NAMALWA (cell line): ENCODE measurements at regions not wholly inside any gene's neighbourhood (a gene's known extent, or its start where the extent isn't known, plus 50 kb on each side); places are given as distances from the start of the nearest gene placed in this dataset.
A peak's percentile ranks its signal among the peaks of the same experiment; 100 is the strongest.
"Not testable (repeated sequence)": the region's sequence is repeated elsewhere in the genome, so short reads cannot be mapped to it uniquely, and the experiment has no call there.

Experiments
- DNase-seq: peaks from one replicate; pipeline ENCODE4 v3.0.0-alpha.2; 2015; ENCODE audit warnings: low spot score

- no peak for DNase-seq
Measured at GRCh38 chr9:30172206-30172605, 2212.2 kb upstream of the ACO1 start.

GRCh38 chr9:30178610-30179009, 2205.8 kb upstream of the ACO1 start:
- no peak for DNase-seq

- DNase-seq: no peak
Measured at GRCh38 chr9:30193421-30193820, 2191.0 kb upstream of the ACO1 start.

GRCh38 chr9:30196941-30197340, 2187.5 kb upstream of the ACO1 start:
- DNase-seq: no peak

- DNase-seq: no peak
Measured at GRCh38 chr9:30197453-30197852, 2187.0 kb upstream of the ACO1 start.

GRCh38 chr9:30197954-30198353, 2186.5 kb upstream of the ACO1 start:
- peak; percentile 11 for DNase-seq

- DNase-seq: no peak
Measured at GRCh38 chr9:30198463-30199309, 2185.8 kb upstream of the ACO1 start.

- DNase-seq: no peak
Measured at GRCh38 chr9:30201024-30201423, 2183.4 kb upstream of the ACO1 start.

- DNase-seq: no peak
Measured at GRCh38 chr9:30235068-30235467, 2149.4 kb upstream of the ACO1 start.

- DNase-seq: no peak
Measured at GRCh38 chr9:30235564-30235963, 2148.9 kb upstream of the ACO1 start.

- no peak for DNase-seq
Measured at GRCh38 chr9:30239878-30240277, 2144.6 kb upstream of the ACO1 start.

- DNase-seq: no peak
Measured at GRCh38 chr9:30243467-30243866, 2141.0 kb upstream of the ACO1 start.

GRCh38 chr9:30244877-30245276, 2139.6 kb upstream of the ACO1 start:
- DNase-seq: no peak

- DNase-seq: no peak
Measured at GRCh38 chr9:30250872-30251271, 2133.6 kb upstream of the ACO1 start.

GRCh38 chr9:30258094-30258493, 2126.3 kb upstream of the ACO1 start:
- no peak for DNase-seq

GRCh38 chr9:30280229-30280900, 2104.1 kb upstream of the ACO1 start:
- DNase-seq: peak; percentile 34

GRCh38 chr9:30289435-30289834, 2095.0 kb upstream of the ACO1 start:
- no peak for DNase-seq

- DNase-seq: not testable (repeated sequence)
Measured at GRCh38 chr9:30292026-30292425, 2092.4 kb upstream of the ACO1 start.

GRCh38 chr9:30293231-30293630, 2091.2 kb upstream of the ACO1 start:
- no peak for DNase-seq

GRCh38 chr9:30299126-30299780, 2085.2 kb upstream of the ACO1 start:
- no peak for DNase-seq

GRCh38 chr9:30301271-30301963, 2083.0 kb upstream of the ACO1 start:
- no peak for DNase-seq

- no peak for DNase-seq
Measured at GRCh38 chr9:30310711-30311110, 2073.7 kb upstream of the ACO1 start.
